C1 segment of cervical spinal cord (tissue), 14 donors: ENCODE measurements at regions not wholly inside any gene's neighbourhood (a gene's known extent, or its start where the extent isn't known, plus 50 kb on each side); places are given as distances from the start of the nearest gene placed in this dataset.

Experiments
- DNase-seq, 14 donors: peaks; one replicate each; lab custom pipeline; 2025; lab: John Stamatoyannopoulos, UW

- peak in 1 of 14 donors; percentile 6 for DNase-seq
These were observed 75.7 kb upstream of the FOXP4 start for GRCh38 chr6:41470331-41471063.

- DNase-seq, result no peak
These were observed 74.9 kb upstream of the FOXP4 start for GRCh38 chr6:41471064-41471895.

- DNase-seq, result no peak
These were observed 71.8 kb upstream of the FOXP4 start for GRCh38 chr6:41474213-41474933.

GRCh38 chr6:41475164-41475563, 71.0 kb upstream of the FOXP4 start:
- DNase-seq, result no peak

GRCh38 chr6:41475737-41476357, 70.3 kb upstream of the FOXP4 start:
- no peak for DNase-seq

- no peak for DNase-seq
These were observed 69.8 kb upstream of the FOXP4 start for GRCh38 chr6:41476401-41476800.

GRCh38 chr6:41477572-41477971, 68.6 kb upstream of the FOXP4 start:
- DNase-seq, result no peak

GRCh38 chr6:41483943-41484342, 62.2 kb upstream of the FOXP4 start:
- no peak for DNase-seq

- no peak for DNase-seq
These were observed 58.2 kb upstream of the FOXP4 start for GRCh38 chr6:41487860-41488432.

GRCh38 chr6:41488433-41489119, 57.6 kb upstream of the FOXP4 start:
- peak in 1 of 14 donors; percentile 12 for DNase-seq

- DNase-seq, result no peak
These were observed 56.9 kb upstream of the FOXP4 start for GRCh38 chr6:41489120-41489851.

- no peak for DNase-seq
These were observed 53.8 kb upstream of the FOXP4 start for GRCh38 chr6:41492261-41492891.

- DNase-seq, result no peak
These were observed 51.7 kb upstream of the FOXP4 start for GRCh38 chr6:41494212-41495110.
